CD4-positive, alpha-beta memory T cell (primary cell): ENCODE measurements at regions not wholly inside any gene's neighbourhood (a gene's known extent, or its start where the extent isn't known, plus 50 kb on each side); places are given as distances from the start of the nearest gene placed in this dataset.

ENCODE experiments used
- CTCF ChIA-PET: fragments of 350-600 bp; sonication (Branson Sonifier 250); formaldehyde crosslinking; loops from one replicate; lab custom pipeline; 2021; ENCODE audit warnings: inconsistent platforms; ENCODE audit not compliant: partially characterized antibody; lab: Charles Lee
- POLR2A ChIA-PET: fragments of 350-600 bp; sonication (Branson Sonifier 250); formaldehyde crosslinking; loops from one replicate; lab custom pipeline; 2021; ENCODE audit not compliant: partially characterized antibody; lab: Charles Lee
- DNase-seq, 5 donors: peaks; one replicate each; pipeline versions ENCODE4 v3.0.0 to v3.0.0-alpha.2; 2020 to 2022; ENCODE audit warnings: mixed read lengths in 1 of 5
- H3K27ac ChIP-seq: one replicate; pipeline ENCODE4 v1.7.0; 2013; ENCODE audit warnings: low read depth, low read length
- H3K27me3 ChIP-seq: 2 replicates; pipeline ENCODE4 v1.7.0; 2013; ENCODE audit warnings: mild to moderate bottlenecking, low read length, moderate library complexity; ENCODE audit not compliant: insufficient read depth
- H3K36me3 ChIP-seq: 2 replicates; pipeline ENCODE4 v1.7.0; 2013; ENCODE audit warnings: mild to moderate bottlenecking, low read length, moderate library complexity; ENCODE audit not compliant: insufficient read depth
- H3K4me1 ChIP-seq: 2 replicates; pipeline ENCODE4 v1.7.0; 2013; ENCODE audit warnings: mild to moderate bottlenecking, low read length, moderate library complexity; ENCODE audit not compliant: insufficient read depth
- H3K4me3 ChIP-seq, 2 donors: one replicate each; pipeline ENCODE4 v1.7.0; 2013; ENCODE audit warnings: low read length in 2 of 2, mild to moderate bottlenecking in 1 of 2
- H3K9me3 ChIP-seq, 2 donors: one replicate each; pipeline ENCODE4 v1.7.0; 2013; ENCODE audit warnings: low read length in 2 of 2, control low read depth in 1 of 2; ENCODE audit not compliant: control insufficient read depth in 1 of 2
- H3K27ac Mint-ChIP-seq, 7 donors: one replicate each; pipeline ENCODE4 v1.8.0; 2020 to 2021; ENCODE audit warnings: mixed read lengths in 7 of 7, mild to moderate bottlenecking in 6 of 7, inconsistent platforms in 3 of 7, moderate library complexity in 3 of 7
- H3K27me3 Mint-ChIP-seq, 2 donors: one replicate each; pipeline ENCODE4 v1.8.0; 2020 to 2021; ENCODE audit warnings: mixed read lengths in 2 of 2
- H3K36me3 Mint-ChIP-seq, 2 donors: one replicate each; pipeline ENCODE4 v1.8.0; 2020 to 2021; ENCODE audit warnings: mixed read lengths in 2 of 2, inconsistent platforms in 1 of 2, mild to moderate bottlenecking in 1 of 2
- H3K4me1 Mint-ChIP-seq, 4 donors: one replicate each; pipeline ENCODE4 v1.8.0; 2020 to 2021; ENCODE audit warnings: mixed read lengths in 4 of 4, mild to moderate bottlenecking in 1 of 4
- H3K4me3 Mint-ChIP-seq, 8 donors: one replicate each; pipeline ENCODE4 v1.8.0; 2020 to 2021; ENCODE audit warnings: mixed read lengths in 8 of 8, mild to moderate bottlenecking in 7 of 8, moderate library complexity in 6 of 8, inconsistent platforms in 3 of 8
- H3K9me3 Mint-ChIP-seq, 8 donors: one replicate each; pipeline ENCODE4 v1.8.0; 2020 to 2021; ENCODE audit warnings: mixed read lengths in 8 of 8, mild to moderate bottlenecking in 5 of 8, inconsistent platforms in 3 of 8, moderate library complexity in 1 of 8
- intact Hi-C: fragments of 100-400 bp; cut with micrococcal nuclease; formaldehyde crosslinking; loops from one replicate; pipeline ENCODE4 v1.15.1; 2023

DNA sequence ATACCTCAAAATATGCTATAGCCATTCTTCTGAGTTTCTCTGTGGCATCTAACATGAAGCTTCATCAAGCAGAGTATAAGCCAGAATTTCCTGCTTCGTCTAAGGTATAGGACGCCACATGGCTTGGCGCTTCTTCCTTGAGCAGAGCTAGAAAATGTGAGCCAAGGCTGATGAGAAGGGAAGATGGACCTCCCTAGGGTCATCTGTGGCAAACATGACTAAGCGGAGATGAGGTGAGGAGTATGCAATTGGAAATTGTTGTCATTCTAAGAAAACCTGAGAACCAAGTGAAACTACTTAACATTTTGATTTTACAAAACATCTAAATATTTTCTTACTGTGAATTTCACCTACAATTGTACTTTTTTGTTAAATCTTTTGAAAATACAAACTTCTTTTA, 466.5 kb downstream of the PSAT1 start:
- Histone ChIP-seq H3K4me1 (no peaks in the 10 kb centered on the region), H3K4me3 (no peak overlapping the region), H3K9me3 (no peaks in the 10 kb centered on the region), H3K27ac (no peak overlapping the region), H3K36me3 (no peaks in the 10 kb centered on the region), H3K27me3 (no peaks in the 10 kb centered on the region)
- no peak overlapping the region for H3K4me3 Mint-ChIP-seq
- DNase-seq: no peak
- intact Hi-C loops: no loop called here
- ChIA-PET POLR2A (no interaction called here), CTCF (no interaction called here)
- H3K27me3 Mint-ChIP-seq: no peaks in the 10 kb centered on the region
- H3K36me3 Mint-ChIP-seq: no peaks in the 10 kb centered on the region
- H3K27ac Mint-ChIP-seq: no peak overlapping the region
- H3K4me1 Mint-ChIP-seq: no peaks in the 10 kb centered on the region
- H3K9me3 Mint-ChIP-seq: peaks cover 0 to 6% (median 0%) of the 10 kb centered on the region in 8 donors

- Histone ChIP-seq H3K4me1 (no peaks in the 10 kb centered on the region), H3K27ac (no peak overlapping the region), H3K4me3 (no peak overlapping the region), H3K36me3 (no peaks in the 10 kb centered on the region), H3K9me3 (no peaks in the 10 kb centered on the region), H3K27me3 (no peaks in the 10 kb centered on the region)
- DNase-seq: no peak
- Mint-ChIP-seq H3K9me3 (peaks cover 0 to 6% (median 0%) of the 10 kb centered on the region in 8 donors), H3K27ac (no peak overlapping the region), H3K4me1 (no peaks in the 10 kb centered on the region), H3K36me3 (no peaks in the 10 kb centered on the region), H3K4me3 (no peak overlapping the region), H3K27me3 (no peaks in the 10 kb centered on the region)
- CTCF ChIA-PET: no interaction called here
- intact Hi-C loops: no loop called here
- POLR2A ChIA-PET: no interaction called here
Measured at GRCh38 chr9:78765861-78766260, 468.9 kb downstream of the PSAT1 start.

DNA sequence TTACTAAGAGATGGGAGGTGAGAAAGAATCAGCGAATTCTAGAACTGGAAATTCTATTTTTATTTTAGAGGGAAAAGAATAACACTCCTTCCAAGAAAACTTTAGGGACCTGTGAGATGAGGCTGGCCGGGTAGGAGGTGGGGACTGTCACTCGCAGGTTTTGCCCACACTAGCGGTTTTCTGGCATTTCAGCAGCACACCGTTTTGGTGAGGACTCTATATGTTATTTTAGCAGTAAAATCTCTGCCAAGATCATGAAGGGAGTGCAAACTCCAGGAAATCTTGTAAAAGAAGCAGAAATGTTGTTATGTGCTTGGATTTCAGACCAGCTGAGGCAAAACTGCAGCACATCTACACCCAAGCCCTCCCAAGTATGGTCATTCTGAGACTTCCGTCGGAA, 470.6 kb downstream of the PSAT1 start:
- POLR2A ChIA-PET: no interaction called here
- peaks cover 0 to 6% (median 0%) of the 10 kb centered on the region in 8 donors for H3K9me3 Mint-ChIP-seq

DNA sequence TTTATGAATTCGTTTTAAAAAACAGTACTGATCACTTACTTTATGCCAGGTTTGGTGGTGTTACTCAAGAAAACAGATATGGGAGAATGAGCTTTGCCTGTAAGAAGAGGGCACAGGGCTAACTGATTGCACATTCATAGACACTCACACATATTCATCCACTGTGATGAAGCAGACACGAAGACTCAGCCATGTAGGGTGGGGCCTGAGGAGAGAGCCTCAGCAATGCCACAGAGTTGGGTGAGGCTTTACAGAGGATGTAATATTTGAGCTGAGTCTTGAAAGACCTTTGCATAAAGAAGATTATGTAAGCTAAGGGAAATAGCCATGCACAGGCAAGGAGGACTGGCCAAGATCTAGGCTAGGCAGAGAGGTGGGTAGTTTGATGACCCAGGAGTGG, 472.8 kb downstream of the PSAT1 start:
- Histone ChIP-seq H3K27me3 (no peaks in the 10 kb centered on the region), H3K27ac (no peak overlapping the region), H3K36me3 (no peaks in the 10 kb centered on the region), H3K4me1 (no peaks in the 10 kb centered on the region), H3K4me3 (no peak overlapping the region), H3K9me3 (no peaks in the 10 kb centered on the region)
- no peaks in the 10 kb centered on the region for H3K27me3 Mint-ChIP-seq
- ChIA-PET POLR2A (no interaction called here), CTCF (no interaction called here)
- intact Hi-C loops: no loop called here
- no peak for DNase-seq
- no peak overlapping the region for H3K4me3 Mint-ChIP-seq
- H3K27ac Mint-ChIP-seq: no peak overlapping the region
- H3K9me3 Mint-ChIP-seq: peaks cover 0 to 6% (median 0%) of the 10 kb centered on the region in 8 donors
- no peaks in the 10 kb centered on the region for H3K4me1 Mint-ChIP-seq
- H3K36me3 Mint-ChIP-seq: no peaks in the 10 kb centered on the region

More for the DNA sequence above, 470.6 kb downstream of the PSAT1 start:
- Histone ChIP-seq H3K27ac (no peak overlapping the region), H3K36me3 (no peaks in the 10 kb centered on the region), H3K9me3 (no peaks in the 10 kb centered on the region), H3K4me1 (no peaks in the 10 kb centered on the region), H3K27me3 (no peaks in the 10 kb centered on the region), H3K4me3 (no peak overlapping the region)
- no peak for DNase-seq
- intact Hi-C loops: no loop called here
- Mint-ChIP-seq H3K36me3 (no peaks in the 10 kb centered on the region), H3K4me3 (no peak overlapping the region), H3K27ac (no peak overlapping the region), H3K4me1 (no peaks in the 10 kb centered on the region), H3K27me3 (no peaks in the 10 kb centered on the region)
- CTCF ChIA-PET: no interaction called here

GRCh38 chr9:78775211-78775610, 478.3 kb downstream of the PSAT1 start:
- Mint-ChIP-seq H3K27me3 (no peaks in the 10 kb centered on the region), H3K4me3 (no peak overlapping the region), H3K9me3 (no peaks in the 10 kb centered on the region), H3K4me1 (no peaks in the 10 kb centered on the region), H3K36me3 (no peaks in the 10 kb centered on the region), H3K27ac (no peak overlapping the region)
- Histone ChIP-seq H3K4me1 (no peaks in the 10 kb centered on the region), H3K9me3 (no peaks in the 10 kb centered on the region), H3K36me3 (no peaks in the 10 kb centered on the region), H3K27ac (no peak overlapping the region), H3K4me3 (no peak overlapping the region), H3K27me3 (no peaks in the 10 kb centered on the region)
- CTCF ChIA-PET: no interaction called here
- DNase-seq: no peak
- POLR2A ChIA-PET: no interaction called here
- intact Hi-C loops: no loop called here

- no peaks in the 10 kb centered on the region for H3K27me3 Mint-ChIP-seq
Measured at GRCh38 chr9:78775696-78776295, 478.9 kb downstream of the PSAT1 start.

DNA sequence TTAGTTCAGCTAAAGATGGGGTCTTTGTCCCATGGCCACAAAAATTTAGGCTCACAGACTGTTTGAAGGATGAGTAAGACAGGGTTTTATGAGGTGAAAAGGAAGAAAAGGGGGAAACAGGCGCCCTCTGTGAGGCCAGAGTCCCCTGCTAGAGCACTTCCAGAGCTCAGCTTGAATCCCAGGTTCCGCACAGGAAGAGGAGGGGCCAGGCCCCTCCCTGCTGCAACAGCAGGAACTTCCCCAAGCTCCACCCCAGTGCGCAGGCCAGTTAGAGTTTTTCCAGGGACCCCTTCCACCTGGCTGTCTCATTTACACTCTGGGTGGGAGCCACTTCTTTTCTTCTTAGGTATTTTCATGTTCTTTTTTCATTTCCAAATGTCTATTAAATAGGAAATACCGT, 480.8 kb downstream of the PSAT1 start:
- no peaks in the 10 kb centered on the region for H3K27me3 Mint-ChIP-seq

More at GRCh38 chr9:78775696-78776295, 478.9 kb downstream of the PSAT1 start:
- Mint-ChIP-seq H3K9me3 (no peaks in the 10 kb centered on the region), H3K4me3 (no peak overlapping the region), H3K4me1 (no peaks in the 10 kb centered on the region), H3K36me3 (no peaks in the 10 kb centered on the region), H3K27ac (no peak overlapping the region)
- Histone ChIP-seq H3K36me3 (no peaks in the 10 kb centered on the region), H3K27ac (no peak overlapping the region), H3K9me3 (no peaks in the 10 kb centered on the region), H3K4me3 (no peak overlapping the region), H3K4me1 (no peaks in the 10 kb centered on the region), H3K27me3 (no peaks in the 10 kb centered on the region)
- intact Hi-C loops: no loop called here
- no peak for DNase-seq
- CTCF ChIA-PET: no interaction called here
- POLR2A ChIA-PET: no interaction called here

DNA sequence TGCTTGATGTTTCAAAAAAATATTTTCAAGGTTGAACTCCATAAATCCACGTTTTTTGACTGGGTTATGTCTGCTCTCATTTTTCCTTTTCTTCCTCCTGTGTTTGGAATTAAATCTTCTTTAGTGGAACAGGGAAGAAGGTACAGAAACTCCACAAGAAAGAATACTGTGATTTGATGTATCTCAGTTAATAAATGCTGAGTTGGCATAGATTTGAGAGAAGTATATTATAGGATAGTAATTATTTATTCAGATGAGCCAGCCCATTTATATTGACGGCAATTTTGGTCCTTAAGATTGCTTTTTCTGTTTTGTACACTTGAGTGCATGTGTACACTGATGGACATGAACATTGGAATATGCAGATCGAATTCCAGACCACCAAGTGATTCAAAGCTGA, 481.4 kb downstream of the PSAT1 start:
- H3K27me3 ChIP-seq: no peaks in the 10 kb centered on the region
- no peaks in the 10 kb centered on the region for H3K9me3 ChIP-seq
- H3K4me3 ChIP-seq: no peak overlapping the region
- POLR2A ChIA-PET: no interaction called here
- no peaks in the 10 kb centered on the region for H3K27me3 Mint-ChIP-seq
- H3K4me3 Mint-ChIP-seq: no peak overlapping the region
- no peak for DNase-seq
- no peaks in the 10 kb centered on the region for H3K9me3 Mint-ChIP-seq
- H3K4me1 Mint-ChIP-seq: no peaks in the 10 kb centered on the region
- no peaks in the 10 kb centered on the region for H3K4me1 ChIP-seq
- no peaks in the 10 kb centered on the region for H3K36me3 Mint-ChIP-seq
- no peak overlapping the region for H3K27ac ChIP-seq
- no peak overlapping the region for H3K27ac Mint-ChIP-seq
- intact Hi-C loops: no loop called here
- no peaks in the 10 kb centered on the region for H3K36me3 ChIP-seq
- CTCF ChIA-PET: interaction anchor here (1.6 kb wide), 1 partner anchor 115 kb away, joined by 3 read pairs; no protein-coding TSS in a partner anchor

More for the DNA sequence above, 480.8 kb downstream of the PSAT1 start:
- H3K9me3 Mint-ChIP-seq: no peaks in the 10 kb centered on the region
- no peaks in the 10 kb centered on the region for H3K36me3 Mint-ChIP-seq
- DNase-seq: no peak
- H3K4me1 ChIP-seq: no peaks in the 10 kb centered on the region
- no peaks in the 10 kb centered on the region for H3K36me3 ChIP-seq
- intact Hi-C loops: no loop called here
- no peak overlapping the region for H3K27ac Mint-ChIP-seq
- H3K27me3 ChIP-seq: no peaks in the 10 kb centered on the region
- H3K9me3 ChIP-seq: no peaks in the 10 kb centered on the region
- CTCF ChIA-PET: no interaction called here
- H3K4me3 ChIP-seq: no peak overlapping the region
- H3K4me3 Mint-ChIP-seq: no peak overlapping the region
- H3K4me1 Mint-ChIP-seq: no peaks in the 10 kb centered on the region
- POLR2A ChIA-PET: no interaction called here
- H3K27ac ChIP-seq: no peak overlapping the region
